ENCODE measurements at regions not wholly inside any gene's neighbourhood (a gene's known extent, or its start where the extent isn't known, plus 50 kb on each side); places are given as distances from the start of the nearest gene placed in this dataset.

- DNase-seq, result peak; percentile 58 to 62
Measured at GRCh38 chr5:60248901-60249300, 355.4 kb upstream of the PDE4D start.

DNA sequence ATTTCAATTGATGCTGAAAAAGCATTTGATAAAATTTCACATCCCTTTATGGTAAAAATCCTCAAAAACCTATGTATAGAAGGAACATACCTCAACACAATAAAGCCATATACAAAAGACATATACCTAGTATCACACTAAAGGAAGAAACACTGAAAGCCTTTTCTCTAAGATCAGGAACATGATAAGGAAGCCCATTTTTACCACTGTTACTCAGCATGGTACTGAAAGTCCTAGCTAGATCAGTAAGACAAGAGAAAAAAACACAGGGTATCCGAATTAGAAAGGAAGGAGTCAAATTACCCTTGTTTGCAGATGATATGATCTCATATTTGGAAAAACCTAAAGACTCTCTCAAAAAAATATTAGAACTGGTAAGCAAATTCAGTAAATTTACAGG is 350.2 kb upstream of the PDE4D start:
- no peak for DNase-seq

GRCh38 chr5:60232036-60232795 is 338.7 kb upstream of the PDE4D start:
- peak; percentile 79 to 83 for DNase-seq

DNA sequence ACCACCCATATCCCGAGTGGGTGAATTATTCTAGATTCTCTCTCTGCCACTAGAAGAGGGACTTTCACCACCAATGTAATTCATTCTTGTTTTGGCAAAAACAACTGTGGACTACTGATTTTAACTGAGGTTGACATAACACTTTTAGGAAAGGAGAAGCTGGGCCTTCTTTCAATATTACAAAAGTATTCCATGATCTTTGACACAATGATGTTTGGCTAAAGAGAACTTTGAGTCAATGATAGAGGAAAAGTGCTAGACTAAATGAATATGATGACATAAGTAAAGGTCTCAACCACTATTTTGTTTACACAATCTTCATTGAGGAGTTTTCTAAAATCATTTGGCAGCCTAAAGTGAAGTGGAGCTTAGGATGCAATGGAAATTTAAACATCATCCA is 336.9 kb upstream of the PDE4D start:
- DNase-seq, result peak; percentile 49 to 66

DNA sequence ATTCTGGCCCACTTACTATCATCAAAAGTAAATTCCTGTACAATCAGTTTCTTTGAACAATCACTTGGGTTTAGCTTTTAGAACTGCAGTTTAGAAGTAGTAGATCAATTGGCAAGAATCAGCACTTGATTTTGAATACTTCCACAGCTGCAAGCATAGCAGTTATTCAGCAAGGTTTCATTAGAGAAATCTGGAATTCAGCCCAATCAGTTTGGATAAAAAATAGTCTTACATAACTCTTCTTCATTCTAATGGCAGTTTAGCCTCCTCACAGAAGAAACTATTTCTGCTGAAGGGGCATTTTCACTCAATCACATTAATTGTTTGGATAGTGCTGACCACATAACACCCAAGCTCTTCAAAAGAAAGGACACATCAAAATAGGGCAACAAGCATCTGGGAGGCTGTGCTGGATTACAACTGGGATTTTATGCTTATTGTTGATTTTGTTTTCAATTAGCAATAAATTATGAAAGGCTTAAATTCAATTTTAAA is 336.2 kb upstream of the PDE4D start:
- DNase-seq, result no peak

DNA sequence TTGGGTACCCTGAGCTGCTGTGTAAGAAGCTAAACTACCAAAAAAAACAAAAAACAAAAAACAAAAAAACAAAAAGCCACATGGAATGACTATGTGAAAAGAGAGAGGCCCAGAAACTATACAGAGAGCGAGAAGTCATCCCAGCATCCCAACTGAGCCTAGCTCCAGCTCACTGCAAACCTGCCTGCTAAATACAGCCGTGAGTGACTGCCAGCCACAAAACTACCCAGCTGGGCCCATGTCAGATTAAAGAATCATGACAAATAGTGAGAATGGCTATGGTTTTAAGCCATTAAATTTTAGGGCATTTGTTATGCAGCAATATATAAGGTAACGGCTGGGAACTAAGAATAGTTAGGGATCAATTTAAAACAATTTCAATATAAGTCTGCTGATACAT is 335.1 kb upstream of the PDE4D start:
- DNase-seq, result no peak

DNA sequence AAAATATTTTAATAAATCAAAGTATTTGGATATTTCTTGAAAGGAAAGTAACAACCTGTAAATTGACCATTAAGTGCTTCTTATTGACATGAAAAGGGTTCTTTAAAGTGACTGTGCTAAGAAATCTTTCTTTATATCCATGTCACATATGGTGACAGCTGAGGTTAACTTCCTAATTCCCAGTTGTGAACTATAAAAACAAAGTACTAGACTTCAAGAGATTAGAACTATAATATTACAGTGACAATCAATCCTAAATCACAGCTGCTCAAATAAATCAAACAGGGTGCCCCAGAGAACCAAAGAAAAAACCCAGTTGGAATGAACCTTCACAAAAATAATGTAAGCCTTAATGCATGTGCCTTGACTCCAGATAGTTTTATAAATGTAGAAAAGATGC is 332.6 kb upstream of the PDE4D start:
- DNase-seq, result no peak

- peak in 1 of 2 donors; percentile 44 for DNase-seq
Measured at GRCh38 chr5:60223342-60223741, 329.8 kb upstream of the PDE4D start.

GRCh38 chr5:60219921-60220320 is 326.4 kb upstream of the PDE4D start:
- DNase-seq, result peak; percentile 21 to 63

DNA sequence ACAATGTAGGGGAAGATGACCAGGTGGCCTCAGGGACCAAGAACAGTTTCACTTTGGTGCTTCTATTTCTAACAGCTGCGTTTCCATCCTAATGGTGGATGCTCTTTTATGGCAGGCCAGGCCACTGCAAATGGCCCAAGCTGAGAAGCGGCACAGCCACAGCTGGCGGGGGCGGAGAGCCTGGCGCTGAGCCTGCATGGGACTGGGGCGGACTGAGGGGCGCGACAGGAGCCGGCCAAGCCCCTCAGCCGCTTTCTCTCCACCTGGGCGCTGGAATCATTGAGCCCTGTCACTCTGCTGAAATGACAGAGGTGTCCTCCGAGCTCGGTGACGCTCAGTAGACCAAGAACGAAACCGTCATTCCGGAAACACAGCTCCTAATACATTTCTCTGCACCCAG is 317.3 kb upstream of the PDE4D start:
- no peak for DNase-seq

DNA sequence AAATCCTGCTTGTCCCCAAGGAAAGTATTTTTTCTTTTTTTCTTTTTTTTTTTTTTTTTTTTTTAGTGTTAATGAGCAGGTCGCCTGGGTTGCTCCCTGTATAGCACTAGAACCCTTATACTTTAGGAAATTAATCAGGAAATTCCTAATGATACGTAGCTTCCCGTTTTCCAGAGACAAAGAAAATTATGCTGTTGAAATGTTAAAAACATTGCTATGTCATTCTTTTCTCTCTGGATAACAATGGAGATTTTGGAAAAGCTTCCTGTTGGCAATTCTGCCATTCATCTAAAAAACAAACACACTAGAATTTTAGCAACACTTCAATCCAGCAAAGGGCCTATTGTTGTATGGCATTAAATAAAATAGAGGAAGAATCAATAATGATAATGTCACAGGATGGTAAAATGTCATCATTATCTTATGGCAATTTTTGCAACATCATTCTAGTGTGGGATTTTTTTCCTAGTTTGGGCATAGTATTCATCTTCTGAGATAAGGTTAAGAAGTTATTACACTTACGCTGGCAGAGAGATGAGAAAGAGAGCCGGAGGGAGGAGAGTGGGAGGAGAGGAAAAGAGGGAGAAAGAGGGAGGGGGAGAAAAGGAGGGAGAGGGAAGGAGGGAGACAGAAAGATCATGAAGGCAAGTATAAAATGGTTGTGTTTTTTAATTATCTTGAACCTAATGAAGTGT is 315.8 kb upstream of the PDE4D start:
- DNase-seq, result peak; percentile 44 to 61

DNA sequence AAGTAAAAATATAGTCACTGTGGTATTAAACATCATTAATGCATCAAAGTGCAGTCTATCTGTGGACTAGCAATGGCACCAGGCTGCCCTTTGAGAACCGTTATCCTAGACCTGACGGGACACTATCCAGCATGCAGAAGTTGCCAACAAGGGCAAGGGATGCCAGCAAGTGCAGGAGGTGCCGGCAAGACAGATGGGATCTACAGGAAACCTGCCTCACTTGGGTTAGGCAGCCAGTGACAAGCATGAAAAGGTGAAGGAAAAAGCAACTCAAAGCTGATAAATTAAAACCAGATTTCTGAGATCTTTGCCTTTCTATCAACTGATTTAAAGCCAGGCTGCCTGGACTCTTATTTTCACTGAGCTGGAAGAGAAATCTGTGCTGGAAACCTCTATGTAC is 315.2 kb upstream of the PDE4D start:
- no peak for DNase-seq

GRCh38 chr5:60207040-60207439 is 313.5 kb upstream of the PDE4D start:
- peak; percentile 53 to 60 for DNase-seq

DNA sequence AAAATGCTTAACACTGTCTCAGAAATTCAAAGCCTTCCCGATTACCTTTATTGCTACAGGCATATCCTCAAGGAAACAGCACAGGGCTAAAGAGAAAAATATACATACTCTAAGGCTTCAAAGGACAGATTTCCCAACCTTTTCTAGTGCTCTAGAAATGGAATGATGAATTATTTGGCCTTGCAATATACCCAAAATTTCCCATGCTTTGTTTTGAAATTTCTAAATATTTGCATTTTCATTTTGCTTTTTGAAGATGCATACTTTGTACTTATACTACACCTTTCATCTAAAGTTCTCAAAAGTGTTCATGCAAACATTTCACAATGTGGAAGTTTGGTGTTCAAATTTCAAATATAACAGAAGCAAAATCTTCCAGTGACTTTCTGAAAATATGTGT is 312.7 kb upstream of the PDE4D start:
- DNase-seq, result no peak

DNA sequence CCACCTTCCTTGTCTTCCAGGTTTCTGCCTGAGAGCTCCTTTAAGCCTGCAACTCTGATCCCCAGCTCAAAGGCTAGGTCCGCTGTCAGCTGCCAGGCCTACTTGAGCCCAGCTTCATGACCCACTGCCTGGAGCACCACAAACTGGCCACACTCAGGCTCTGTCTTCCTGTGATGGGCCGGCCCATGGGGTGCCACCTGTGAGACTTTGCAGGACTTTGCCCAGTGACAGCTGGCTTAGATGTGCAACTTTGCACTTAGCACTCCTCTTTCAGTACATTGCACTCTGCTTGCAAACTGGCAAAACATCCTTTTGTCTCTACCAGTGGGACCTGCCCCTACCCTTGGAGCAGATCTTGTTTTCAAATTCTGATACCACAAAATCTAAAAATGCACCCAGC is 311.5 kb upstream of the PDE4D start:
- no peak for DNase-seq

GRCh38 chr5:60196385-60197113 is 303.0 kb upstream of the PDE4D start:
- peak; percentile 80 to 87 for DNase-seq

- no peak for DNase-seq
Measured at GRCh38 chr5:60195551-60195950, 302.0 kb upstream of the PDE4D start.

DNA sequence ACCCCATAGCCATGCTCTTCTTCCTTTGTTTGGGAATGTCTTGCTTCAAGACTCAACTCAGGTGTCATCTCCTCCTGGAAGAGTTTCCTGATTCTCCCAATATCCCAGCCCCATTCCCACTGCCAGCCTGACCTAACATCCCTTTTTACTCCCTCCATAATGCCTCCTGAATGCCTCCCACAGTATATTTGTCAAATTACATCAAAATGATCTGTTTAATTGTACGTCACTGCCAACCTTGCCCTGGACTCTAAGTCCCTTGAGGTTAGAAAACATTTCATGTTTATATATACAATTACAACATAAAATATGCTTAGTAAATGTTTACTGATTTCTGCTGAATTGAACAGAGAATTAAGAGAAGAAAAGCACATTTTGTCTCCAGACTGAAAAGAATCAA is 301.6 kb upstream of the PDE4D start:
- DNase-seq, result no peak

DNA sequence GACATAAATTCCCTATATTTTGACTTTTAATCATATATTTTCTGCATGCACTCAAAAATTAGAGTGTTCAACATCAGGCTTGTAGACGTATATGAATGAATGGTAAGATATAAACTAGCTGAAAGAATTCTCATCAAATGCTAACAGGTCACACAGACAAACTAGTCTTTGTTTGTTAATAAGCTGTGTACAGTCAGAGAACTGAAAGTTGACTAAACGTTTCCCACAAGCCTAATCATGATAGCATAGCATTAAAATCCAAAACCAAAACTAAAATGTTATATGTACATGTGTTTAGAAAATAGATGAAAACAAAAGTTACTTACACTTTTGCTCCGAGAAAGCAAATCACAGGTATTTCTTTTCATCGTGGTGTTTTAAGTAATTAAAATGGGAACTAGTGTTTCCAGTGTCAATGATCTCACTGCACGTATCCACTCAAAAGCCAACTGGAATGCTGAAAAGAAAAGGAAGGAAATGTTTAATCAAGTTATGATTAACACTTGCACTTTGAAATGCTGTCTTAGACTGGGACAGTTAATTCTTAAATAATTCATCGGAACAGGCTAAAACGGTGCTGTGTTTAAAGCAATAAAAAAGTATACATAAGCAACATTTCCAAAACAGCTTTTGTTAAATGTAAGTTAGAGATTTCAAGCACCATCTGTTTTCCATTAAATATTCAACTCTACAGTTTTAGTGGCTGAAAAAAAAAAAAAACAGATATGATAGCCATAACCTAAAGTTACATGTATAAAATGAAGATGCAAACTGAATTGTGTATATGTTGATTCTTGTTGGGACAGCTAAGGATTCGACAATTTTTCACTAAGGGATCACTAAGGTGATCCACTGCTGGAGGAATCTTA is 291.9 kb upstream of the PDE4D start:
- no peak for DNase-seq

GRCh38 chr5:60184606-60185005 is 291.1 kb upstream of the PDE4D start:
- no peak for DNase-seq

DNA sequence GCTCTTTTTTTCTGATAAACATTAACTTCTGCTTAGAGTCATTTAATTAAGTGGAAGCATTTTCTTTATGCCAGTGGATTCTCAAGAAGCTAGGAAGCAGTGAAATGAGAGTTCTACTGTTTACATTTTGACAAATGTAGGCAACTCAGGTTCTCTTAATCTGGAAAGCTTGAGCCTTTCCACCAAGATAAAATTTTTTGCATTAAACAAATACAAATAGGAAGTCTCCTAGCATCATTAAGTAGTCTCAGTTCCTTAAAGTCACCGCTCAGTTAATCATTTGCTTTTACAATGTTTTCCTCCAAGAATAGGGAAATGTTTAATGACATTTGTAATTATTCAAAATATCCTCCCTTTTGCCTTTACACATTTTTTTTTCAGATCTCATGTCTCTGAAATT is 290.4 kb upstream of the PDE4D start:
- no peak for DNase-seq

- DNase-seq, result peak in 1 of 2 donors; percentile 4
Measured at GRCh38 chr5:60178101-60178500, 284.6 kb upstream of the PDE4D start.

- no peak for DNase-seq
Measured at GRCh38 chr5:60177596-60177995, 284.1 kb upstream of the PDE4D start.
